Fibroblast of skin of abdomen (primary cell): ENCODE measurements at regions not wholly inside any gene's neighbourhood (a gene's known extent, or its start where the extent isn't known, plus 50 kb on each side); places are given as distances from the start of the nearest gene placed in this dataset.

Experiments used
- DNase-seq: peaks from one replicate; pipeline ENCODE4 v3.0.0-alpha.2; 2013

GRCh38 chr3:124611520-124611919 is 118.7 kb upstream of the UMPS start:
- no peak for DNase-seq

- no peak for DNase-seq
Measured at GRCh38 chr3:124615896-124616543, 114.2 kb upstream of the UMPS start.

DNA sequence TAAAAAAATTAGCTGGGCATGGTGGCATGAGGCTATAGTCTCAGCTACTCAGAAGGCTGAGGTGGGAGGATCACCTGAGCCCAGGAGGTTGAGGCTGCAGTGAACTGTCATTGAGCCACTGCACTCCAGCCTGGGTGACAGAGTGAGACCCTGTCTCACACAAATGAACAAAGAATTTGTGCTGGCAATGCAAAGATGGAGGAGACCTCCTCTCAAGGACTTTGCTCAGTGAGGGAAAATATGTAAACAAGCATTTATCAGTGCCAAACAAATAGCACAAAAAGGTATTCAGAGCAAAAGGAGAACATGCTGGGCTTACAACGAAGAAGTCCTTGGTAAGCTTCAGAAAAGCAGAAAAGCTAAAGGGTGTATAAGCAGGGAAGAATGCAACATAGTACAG is 113.1 kb upstream of the UMPS start:
- DNase-seq, result no peak

GRCh38 chr3:124619887-124620599 is 110.2 kb upstream of the UMPS start:
- no peak for DNase-seq

- DNase-seq, result no peak
Measured at GRCh38 chr3:124620600-124621063, 109.6 kb upstream of the UMPS start.

DNA sequence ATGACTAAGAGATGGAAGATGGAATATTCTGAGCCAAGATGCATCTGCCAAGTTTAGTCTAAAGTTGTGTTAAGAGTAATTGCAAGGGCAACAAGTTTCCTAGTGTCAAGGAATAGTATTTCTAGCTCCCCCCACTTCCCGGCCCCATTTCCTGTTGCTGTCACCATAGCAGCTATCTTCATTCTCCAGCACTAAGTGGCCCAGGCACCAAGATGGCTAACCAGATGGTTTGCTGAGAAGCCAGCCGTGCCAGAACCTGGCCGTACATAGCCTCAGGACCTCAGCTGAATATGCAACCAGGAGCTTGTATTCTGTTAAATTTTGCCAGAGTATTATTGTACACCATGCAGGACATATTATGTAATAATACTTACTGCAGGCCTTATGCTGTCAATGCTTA is 108.8 kb upstream of the UMPS start:
- DNase-seq, result no peak

- DNase-seq, result no peak
Measured at GRCh38 chr3:124625074-124625473, 105.2 kb upstream of the UMPS start.

DNA sequence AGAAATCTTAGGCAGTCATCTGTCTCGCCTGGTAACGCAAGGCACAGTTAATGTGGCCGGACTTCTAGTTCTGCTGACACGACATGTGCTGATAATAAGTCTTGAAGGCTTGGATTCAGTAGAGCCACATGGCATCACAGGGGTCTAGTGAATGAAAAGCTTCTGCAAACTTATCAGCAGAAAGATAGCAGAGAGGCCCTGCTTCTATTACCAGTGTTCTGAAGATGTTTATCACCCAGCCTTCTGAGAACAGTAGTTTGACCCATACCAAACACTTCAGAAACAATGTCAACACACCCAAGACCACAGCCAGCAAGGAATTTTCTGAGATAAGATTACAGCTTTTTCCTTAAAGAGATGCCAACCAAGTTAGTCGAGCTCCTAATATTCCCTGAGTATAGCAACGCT is 102.7 kb upstream of the UMPS start:
- DNase-seq, result peak; percentile 16

GRCh38 chr3:124628863-124629262 is 101.4 kb upstream of the UMPS start:
- no peak for DNase-seq

DNA sequence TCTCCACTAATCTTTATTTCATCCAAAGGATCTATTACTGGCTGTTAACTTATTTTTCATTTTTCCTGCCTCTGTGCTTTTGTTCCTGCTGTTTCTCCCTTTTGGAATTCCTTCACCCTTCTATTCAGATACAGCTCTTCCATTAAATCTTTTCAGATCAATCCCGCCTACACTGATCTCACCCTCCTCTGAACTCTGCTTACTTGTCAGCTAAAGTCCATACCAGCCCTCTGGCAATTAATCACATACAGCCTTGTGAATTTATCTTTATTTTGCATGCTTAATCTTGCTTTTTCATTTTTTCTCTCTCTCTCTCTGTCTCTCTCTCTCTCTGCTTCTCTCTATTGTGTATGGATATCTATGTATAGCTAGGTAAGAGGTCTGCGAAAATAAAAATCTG is 100.8 kb upstream of the UMPS start:
- no peak for DNase-seq

GRCh38 chr3:124630960-124631359 is 99.3 kb upstream of the UMPS start:
- DNase-seq, result no peak

- no peak for DNase-seq
Measured at GRCh38 chr3:124631727-124632126, 98.5 kb upstream of the UMPS start.

DNA sequence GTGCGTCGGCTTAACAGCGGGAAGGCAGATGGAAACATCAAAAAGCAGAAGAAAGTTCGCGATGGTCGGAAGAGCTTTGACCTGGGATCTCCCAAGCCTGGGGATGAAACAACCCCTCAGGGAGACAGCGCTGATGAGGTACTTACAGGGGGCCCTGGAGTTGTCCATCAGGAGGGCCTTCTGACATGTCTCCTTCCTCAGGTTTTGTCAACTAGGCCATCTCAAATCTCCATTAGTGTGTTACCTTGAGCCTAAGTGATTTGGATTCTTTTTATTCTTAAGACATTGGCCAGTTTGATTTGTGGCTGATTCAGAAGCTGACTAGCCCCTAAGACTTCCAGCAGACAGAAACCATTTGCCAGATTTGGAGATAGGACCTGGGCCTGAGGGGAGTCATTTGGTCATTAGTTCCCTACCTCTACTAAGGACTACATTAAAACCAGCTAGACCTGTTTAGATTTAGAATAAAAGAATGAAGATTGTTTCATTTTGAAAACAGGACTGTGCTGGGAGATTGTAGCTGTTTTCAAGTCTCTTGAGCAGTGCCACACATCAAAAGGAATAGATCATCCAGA is 97.6 kb upstream of the UMPS start:
- DNase-seq, result no peak

GRCh38 chr3:124633524-124633923 is 96.7 kb upstream of the UMPS start:
- DNase-seq, result no peak

GRCh38 chr3:124634210-124635168 is 95.8 kb upstream of the UMPS start:
- no peak for DNase-seq

- DNase-seq, result no peak
Measured at GRCh38 chr3:124635169-124635539, 95.1 kb upstream of the UMPS start.

DNA sequence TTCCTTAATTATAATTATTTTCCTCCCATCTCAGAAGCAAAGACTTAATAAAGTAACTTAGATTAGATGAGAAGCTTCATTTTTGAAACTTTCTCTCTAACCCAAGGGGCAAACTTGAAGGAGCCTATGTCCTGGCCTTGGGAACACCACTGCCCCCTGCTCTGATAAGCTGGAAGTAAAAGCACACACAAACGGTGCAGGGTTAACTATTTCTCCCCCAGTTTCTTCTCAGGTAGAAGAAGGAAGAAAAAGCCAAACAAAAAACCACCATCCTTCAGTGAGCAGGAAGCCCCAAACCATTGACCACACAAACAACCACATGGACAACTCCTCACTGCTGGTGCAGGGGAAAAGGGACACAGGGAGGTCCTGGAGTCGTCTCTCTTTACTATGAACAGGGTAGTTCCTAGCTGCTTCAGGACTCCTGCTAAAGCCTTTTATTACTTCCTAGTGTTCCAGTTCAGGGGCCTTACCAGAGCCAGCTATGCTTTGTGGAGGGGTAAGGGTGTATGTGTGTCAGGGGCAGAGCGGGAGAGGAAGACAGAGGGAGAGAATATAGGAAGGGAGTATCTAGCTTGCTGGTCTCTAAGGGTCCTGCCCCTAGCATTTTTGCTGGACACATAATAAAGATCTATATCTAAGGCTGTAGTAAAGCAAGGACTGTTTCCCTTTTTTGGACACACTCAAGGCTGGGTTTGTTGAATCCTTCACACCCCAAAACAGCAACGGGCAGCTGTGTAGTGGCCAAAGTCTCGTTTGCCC is 94.0 kb upstream of the UMPS start:
- no peak for DNase-seq

DNA sequence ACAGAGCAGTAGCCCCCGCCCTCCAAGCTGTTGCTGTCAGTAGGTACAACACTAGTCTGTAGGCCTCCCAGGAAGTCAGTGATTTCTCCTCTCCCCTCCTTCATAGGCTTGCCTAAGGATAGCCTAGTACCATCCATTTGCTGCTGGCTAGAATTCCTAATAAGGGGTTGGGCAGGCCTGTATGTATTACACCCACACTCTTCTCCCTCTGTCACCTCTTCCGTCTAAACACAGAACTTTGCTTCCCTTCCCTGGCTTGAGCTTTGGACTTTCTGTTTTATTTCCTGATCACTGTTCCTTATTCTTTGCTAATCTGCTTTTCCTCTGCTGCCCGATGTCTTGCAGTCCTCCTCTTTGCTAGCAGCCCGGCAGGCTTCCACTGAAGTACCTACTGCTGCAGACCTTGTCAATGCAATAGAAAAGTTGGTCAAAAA is 93.4 kb upstream of the UMPS start:
- DNase-seq, result no peak

GRCh38 chr3:124639406-124640237 is 90.6 kb upstream of the UMPS start:
- DNase-seq, result no peak

GRCh38 chr3:124640635-124641306 is 89.5 kb upstream of the UMPS start:
- no peak for DNase-seq

GRCh38 chr3:124643453-124643852 is 86.8 kb upstream of the UMPS start:
- no peak for DNase-seq
